Vagina (tissue), 2 donors: ENCODE measurements at regions not wholly inside any gene's neighbourhood (a gene's known extent, or its start where the extent isn't known, plus 50 kb on each side); places are given as distances from the start of the nearest gene placed in this dataset.
A peak's percentile ranks its signal among the peaks of the same experiment; 100 is the strongest.

ENCODE experiments used
- DNase-seq, 2 donors: peaks; one replicate each; pipeline ENCODE4 v3.0.0-alpha.2; 2017; ENCODE audit errors: extremely low spot score in 2 of 2
- H3K27ac ChIP-seq: fragments of 200-600 bp; sonication (generic); one replicate; pipeline ENCODE4 v1.5.1; 2019
- H3K27me3 ChIP-seq: fragments of 200-600 bp; sonication (generic); one replicate; pipeline ENCODE4 v1.5.1; 2019
- H3K36me3 ChIP-seq, 2 donors: fragments of 200-600 bp; sonication (generic); one replicate each; pipeline ENCODE4 v1.5.1; 2017 to 2019
- H3K4me1 ChIP-seq: fragments of 200-600 bp; sonication (generic); one replicate; pipeline ENCODE4 v1.5.1; 2019
- H3K4me3 ChIP-seq, 2 donors: fragments of 200-600 bp; sonication (generic); 1 replicate in 1 of 2; 2 replicates in 1 of 2; pipeline ENCODE4 v1.5.1; 2016 to 2019
- H3K9me3 ChIP-seq: fragments of 200-600 bp; sonication (generic); one replicate; pipeline ENCODE4 v1.5.1; 2019
- CTCF ChIP-seq, 3 experiments: fragments of 450-650 bp in 2 of 3; fragments of 200-600 bp in 1 of 3; sonication (generic) in 1 of 3; IDR thresholded peaks; one replicate each; pipeline ENCODE4 v1.5.1; 2017 to 2019; ENCODE audit warnings: antibody characterized with exemption in 3 of 3, mild to moderate bottlenecking in 2 of 3, moderate library complexity in 2 of 3
- POLR2A ChIP-seq, 2 donors: fragments of 450-650 bp; IDR thresholded peaks; one replicate each; pipeline ENCODE4 v1.6.1; 2017; ENCODE audit warnings: antibody characterized with exemption in 2 of 2, mild to moderate bottlenecking in 2 of 2, moderate library complexity in 2 of 2
- POLR2AphosphoS5 ChIP-seq, 2 donors: sonication (generic); formaldehyde crosslinking; IDR thresholded peaks; one replicate each; pipeline ENCODE4 v1.9.0; 2017; ENCODE audit warnings: antibody characterized with exemption in 2 of 2, mild to moderate bottlenecking in 2 of 2, low read depth in 1 of 2; ENCODE audit not compliant: insufficient read depth in 1 of 2
- intact Hi-C: fragments of 100-400 bp; cut with DNase I; formaldehyde crosslinking; loops from one replicate; pipeline ENCODE4 v1.15.1; 2023

DNA sequence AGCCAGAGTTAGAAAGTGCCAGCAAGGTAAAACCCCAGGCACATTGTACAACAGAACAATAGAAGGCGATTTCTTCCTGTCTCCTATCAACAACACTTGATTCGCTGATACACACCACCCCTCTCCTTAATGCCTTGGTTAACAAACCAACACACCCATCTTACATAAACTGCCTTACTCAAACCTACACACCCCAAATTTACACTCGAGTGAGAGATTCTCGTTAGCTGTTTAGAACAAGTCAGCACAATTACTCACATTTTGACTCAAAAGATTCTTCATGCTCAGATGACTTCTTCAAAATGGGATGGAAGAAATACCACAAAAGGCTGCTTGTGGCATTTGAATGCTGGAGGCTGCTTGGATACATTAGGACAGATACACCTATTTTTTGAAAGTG lies 80.0 kb upstream of the FOXQ1 start:
- intact Hi-C loops = no loop called here
- Histone ChIP-seq H3K27ac (no peak overlapping the region), H3K4me1 (no peaks in the 10 kb centered on the region), H3K27me3 (no peaks in the 10 kb centered on the region), H3K9me3 (no peaks in the 10 kb centered on the region), H3K4me3 (no peak overlapping the region), H3K36me3 (no peaks in the 10 kb centered on the region)
- no peak for DNase-seq
- TF ChIP-seq POLR2A (IDR thresholded peaks at IDR 0.05) (no peak), POLR2AphosphoS5 (IDR thresholded peaks at IDR 0.05; ENCODE audit: insufficient read depth in 1 of 2, low read depth in 1 of 2) (no peak), CTCF (IDR thresholded peaks at IDR 0.05) (no peak)

DNA sequence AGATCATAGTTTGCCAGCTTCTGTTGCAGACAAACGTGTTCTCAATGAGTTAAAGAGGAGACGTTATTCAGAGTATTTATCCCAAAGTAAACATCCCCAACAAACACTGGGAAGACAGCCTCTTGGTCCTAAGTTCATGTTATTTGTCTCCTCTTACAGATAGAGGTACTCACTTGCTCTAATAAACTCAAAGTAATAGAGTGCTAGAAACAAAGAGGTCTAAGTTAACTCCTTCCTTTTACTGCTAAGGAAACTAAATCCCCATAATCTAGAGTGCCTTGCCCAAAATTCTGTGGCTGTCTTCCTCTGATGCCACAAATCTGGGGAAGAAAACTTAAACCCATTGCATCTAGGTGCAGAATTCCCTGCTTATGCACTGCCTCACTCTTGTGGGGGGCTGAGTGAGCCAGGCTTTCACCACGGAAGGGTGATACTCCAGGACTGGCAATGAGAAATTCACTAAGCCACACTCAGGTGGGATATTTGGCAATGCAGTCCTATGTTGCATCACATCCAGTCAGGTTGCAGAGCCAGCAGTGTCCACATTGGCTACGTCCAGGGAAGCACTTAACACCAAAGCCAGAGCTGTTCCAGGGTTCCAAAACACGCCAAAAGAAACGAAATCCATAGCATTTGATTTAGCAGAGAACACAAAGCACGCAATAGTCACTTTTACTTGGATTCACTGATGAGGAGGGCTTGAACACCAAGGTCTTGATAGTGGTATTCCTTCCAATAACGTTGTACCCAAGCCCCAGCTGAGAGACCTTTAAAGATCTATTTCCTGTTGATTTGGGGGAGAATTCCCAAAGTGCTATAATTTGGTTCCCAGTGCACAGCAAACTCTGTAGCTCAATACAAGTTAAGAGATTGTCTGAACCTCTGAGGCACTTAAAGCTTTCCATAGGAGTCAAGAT lies 81.0 kb upstream of the FOXQ1 start:
- Histone ChIP-seq H3K9me3 (no peaks in the 10 kb centered on the region), H3K36me3 (no peaks in the 10 kb centered on the region), H3K4me1 (no peaks in the 10 kb centered on the region), H3K4me3 (no peak overlapping the region), H3K27ac (no peak overlapping the region), H3K27me3 (no peaks in the 10 kb centered on the region)
- intact Hi-C loops = no loop called here
- DNase-seq = peak in 1 of 2 donors; percentile 52
- TF ChIP-seq POLR2AphosphoS5 (IDR thresholded peaks at IDR 0.05; ENCODE audit: insufficient read depth in 1 of 2, low read depth in 1 of 2) = no peak
- TF ChIP-seq POLR2A (IDR thresholded peaks at IDR 0.05) = no peak
- TF ChIP-seq CTCF (IDR thresholded peaks at IDR 0.05) = no peak

GRCh38 chr6:1230281-1230680 lies 81.6 kb upstream of the FOXQ1 start:
- TF ChIP-seq POLR2AphosphoS5 (IDR thresholded peaks at IDR 0.05; ENCODE audit: insufficient read depth in 1 of 2, low read depth in 1 of 2) (no peak), CTCF (IDR thresholded peaks at IDR 0.05) (no peak), POLR2A (IDR thresholded peaks at IDR 0.05) (no peak)
- intact Hi-C loops = no loop called here
- H3K4me1 ChIP-seq = no peaks in the 10 kb centered on the region
- no peak for DNase-seq
- no peaks in the 10 kb centered on the region for H3K27me3 ChIP-seq
- H3K9me3 ChIP-seq = no peaks in the 10 kb centered on the region
- no peaks in the 10 kb centered on the region for H3K36me3 ChIP-seq
- no peak overlapping the region for H3K27ac ChIP-seq
- no peak overlapping the region for H3K4me3 ChIP-seq

GRCh38 chr6:1229808-1230207 lies 82.1 kb upstream of the FOXQ1 start:
- intact Hi-C loops = no loop called here
- TF ChIP-seq POLR2AphosphoS5 (IDR thresholded peaks at IDR 0.05; ENCODE audit: insufficient read depth in 1 of 2, low read depth in 1 of 2) (no peak), CTCF (IDR thresholded peaks at IDR 0.05) (no peak), POLR2A (IDR thresholded peaks at IDR 0.05) (no peak)

GRCh38 chr6:1229301-1229700 lies 82.6 kb upstream of the FOXQ1 start:
- no peaks in the 10 kb centered on the region for H3K27me3 ChIP-seq
- no peaks in the 10 kb centered on the region for H3K4me1 ChIP-seq
- no peak overlapping the region for H3K27ac ChIP-seq

More at GRCh38 chr6:1229808-1230207, 82.1 kb upstream of the FOXQ1 start:
- Histone ChIP-seq H3K4me3 (no peak overlapping the region), H3K9me3 (no peaks in the 10 kb centered on the region), H3K36me3 (no peaks in the 10 kb centered on the region), H3K27ac (no peak overlapping the region), H3K4me1 (no peaks in the 10 kb centered on the region), H3K27me3 (no peaks in the 10 kb centered on the region)
- DNase-seq = no peak

More at GRCh38 chr6:1229301-1229700, 82.6 kb upstream of the FOXQ1 start:
- no peak overlapping the region for H3K4me3 ChIP-seq
- DNase-seq = no peak
- no peaks in the 10 kb centered on the region for H3K9me3 ChIP-seq
- TF ChIP-seq POLR2AphosphoS5 (IDR thresholded peaks at IDR 0.05; ENCODE audit: insufficient read depth in 1 of 2, low read depth in 1 of 2) (no peak), POLR2A (IDR thresholded peaks at IDR 0.05) (no peak), CTCF (IDR thresholded peaks at IDR 0.05) (no peak)
- no peaks in the 10 kb centered on the region for H3K36me3 ChIP-seq
- intact Hi-C loops = no loop called here
